ENCODE measurements at regions not wholly inside any gene's neighbourhood (a gene's known extent, or its start where the extent isn't known, plus 50 kb on each side); places are given as distances from the start of the nearest gene placed in this dataset.
"Not testable (repeated sequence)": the region's sequence is repeated elsewhere in the genome, so short reads cannot be mapped to it uniquely, and the experiment has no call there.

DNA sequence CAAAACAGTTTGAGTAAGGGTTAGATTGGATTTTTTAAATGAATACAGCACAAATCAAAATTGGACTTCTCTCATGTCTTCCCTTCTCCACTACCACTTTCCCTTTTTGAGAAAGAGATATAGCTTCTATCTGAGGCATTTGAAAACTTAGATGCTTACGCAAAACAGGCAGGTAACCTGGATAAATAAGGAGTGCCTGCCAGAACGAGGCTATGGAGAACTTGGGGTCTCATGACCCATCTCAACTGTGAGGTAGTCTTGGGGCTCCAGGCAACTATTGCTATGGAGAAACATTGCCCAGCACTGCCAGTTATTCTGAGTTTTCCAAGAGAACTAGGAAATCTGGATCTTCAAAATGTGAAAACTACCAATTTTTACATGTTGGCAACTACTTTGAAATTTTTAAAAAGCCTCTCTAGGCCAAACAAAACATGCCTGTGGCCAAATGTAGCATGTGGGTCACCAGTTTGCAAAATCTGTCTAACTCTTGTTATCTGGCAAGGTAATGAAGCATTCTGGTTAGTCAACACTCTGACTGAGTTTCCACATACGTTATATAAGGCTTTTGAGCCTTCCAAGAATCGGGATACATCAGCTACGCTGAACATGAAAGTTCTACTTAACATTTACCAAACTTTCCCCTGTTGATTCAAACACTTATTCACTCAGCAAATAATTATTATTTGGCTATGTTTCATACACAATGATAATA lies 752.7 kb downstream of the KCNA4 start:
- no peak for DNase-seq (ENCODE audit: extremely low read depth, low read depth)

DNA sequence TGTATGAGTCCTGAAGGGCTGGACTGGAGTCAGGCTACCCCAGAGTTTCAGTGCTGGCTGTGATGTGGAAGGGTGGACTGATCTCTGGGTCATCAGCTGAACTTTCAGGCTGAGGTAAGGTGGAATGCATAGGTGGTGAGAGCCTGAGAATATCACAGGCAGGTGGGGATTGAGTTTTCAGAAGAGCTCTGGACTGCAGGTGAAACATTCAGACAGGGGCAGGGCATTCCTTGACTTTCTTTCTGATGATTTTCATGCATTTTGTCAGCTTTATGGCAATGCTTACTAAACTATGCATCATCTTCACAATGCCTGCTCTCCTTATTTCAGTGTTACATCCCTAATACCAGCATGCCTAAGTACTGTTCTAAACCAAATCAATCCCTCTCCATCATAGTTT lies 755.0 kb downstream of the KCNA4 start:
- DNase-seq (ENCODE audit: extremely low read depth, low read depth): no peak

GRCh38 chr11:29260939-29261705 lies 755.7 kb downstream of the KCNA4 start:
- peak; percentile 64 for DNase-seq (ENCODE audit: extremely low read depth, low read depth)

- DNase-seq (ENCODE audit: extremely low read depth, low read depth): no peak
Measured at GRCh38 chr11:29258411-29258810, 758.4 kb downstream of the KCNA4 start.

DNA sequence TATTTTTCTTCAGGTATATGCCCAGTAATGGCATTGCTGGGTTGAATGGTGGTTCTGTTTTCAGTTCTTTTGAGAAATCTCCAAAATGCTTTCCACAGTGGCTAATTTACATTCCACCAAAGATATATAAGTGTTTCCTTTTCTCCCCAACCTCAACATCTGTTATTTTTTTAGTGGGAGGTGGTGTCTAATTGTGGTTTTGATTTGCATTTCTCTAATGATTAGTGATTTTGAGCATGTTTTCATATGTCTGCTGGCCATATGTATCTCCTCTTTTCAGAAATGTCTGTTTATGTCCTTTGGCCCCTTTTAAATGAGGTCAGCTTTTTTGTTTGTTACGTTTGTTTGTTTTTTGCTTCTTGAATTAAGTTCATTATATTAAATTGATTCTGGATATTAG lies 760.2 kb downstream of the KCNA4 start:
- DNase-seq (ENCODE audit: extremely low read depth, low read depth): no peak

DNA sequence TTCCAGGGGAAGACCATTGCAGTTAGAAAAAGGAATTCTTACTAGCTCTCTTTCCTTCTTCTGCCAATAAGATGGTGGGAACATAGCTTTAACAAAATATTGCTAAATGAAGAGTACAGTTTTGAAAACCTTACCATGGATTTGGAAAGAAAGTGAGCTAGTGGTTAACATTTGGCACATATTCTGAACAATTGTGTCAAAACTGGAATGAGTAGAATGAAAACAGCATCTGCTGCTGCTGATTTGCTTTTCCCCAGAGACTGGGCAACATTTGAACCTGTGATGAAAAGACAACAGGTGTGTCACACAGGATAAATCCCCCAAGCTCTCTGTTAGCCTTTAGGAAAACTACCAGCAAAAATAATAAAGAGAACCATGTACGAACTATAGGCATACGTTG lies 761.4 kb downstream of the KCNA4 start:
- DNase-seq (ENCODE audit: extremely low read depth, low read depth): no peak

GRCh38 chr11:29251738-29252137 lies 765.1 kb downstream of the KCNA4 start:
- no peak for DNase-seq (ENCODE audit: extremely low read depth, low read depth)

DNA sequence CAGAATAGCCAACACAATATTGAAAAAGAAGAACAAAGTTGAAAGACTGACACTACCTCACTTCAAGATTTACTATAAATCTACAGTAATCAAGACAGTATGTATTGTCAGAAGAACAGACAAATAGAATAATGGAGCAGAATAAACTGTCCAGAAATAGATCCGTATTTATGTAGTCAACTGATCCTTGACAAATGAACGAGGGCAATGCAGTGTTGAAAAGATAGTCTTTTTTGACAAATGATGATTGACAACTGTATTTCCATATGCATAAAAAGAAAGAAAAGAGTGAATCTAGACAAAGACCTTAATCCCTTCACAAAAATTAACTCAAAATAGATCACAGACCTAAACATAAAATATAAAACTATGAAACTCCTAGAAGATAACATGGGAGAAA lies 767.1 kb downstream of the KCNA4 start:
- DNase-seq (ENCODE audit: extremely low read depth, low read depth): no peak

GRCh38 chr11:29244355-29244754 lies 772.5 kb downstream of the KCNA4 start:
- no peak for DNase-seq (ENCODE audit: extremely low read depth, low read depth)

- DNase-seq (ENCODE audit: extremely low read depth, low read depth): no peak
Measured at GRCh38 chr11:29243616-29244015, 773.2 kb downstream of the KCNA4 start.

- no peak for DNase-seq (ENCODE audit: extremely low read depth, low read depth)
Measured at GRCh38 chr11:29231991-29232390, 784.8 kb downstream of the KCNA4 start.

DNA sequence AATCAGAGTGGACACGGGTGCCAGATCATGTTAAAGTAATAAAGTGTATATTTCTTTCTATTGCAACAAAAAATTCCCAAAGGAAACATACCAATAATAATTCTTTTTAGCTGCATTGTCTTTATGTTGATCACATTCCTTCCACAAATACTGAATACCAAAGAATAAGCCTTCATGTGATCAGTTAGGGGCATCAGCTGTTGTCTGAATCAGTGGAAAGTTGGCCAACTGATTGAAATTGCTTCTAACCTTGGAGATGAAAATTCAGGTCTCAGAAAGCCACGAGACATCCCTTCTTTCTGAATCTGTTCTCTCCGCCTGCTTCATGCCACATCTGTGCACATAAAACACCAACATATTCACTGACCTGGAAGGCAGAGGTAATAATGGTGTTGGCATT lies 785.2 kb downstream of the KCNA4 start:
- DNase-seq (ENCODE audit: extremely low read depth, low read depth): no peak

DNA sequence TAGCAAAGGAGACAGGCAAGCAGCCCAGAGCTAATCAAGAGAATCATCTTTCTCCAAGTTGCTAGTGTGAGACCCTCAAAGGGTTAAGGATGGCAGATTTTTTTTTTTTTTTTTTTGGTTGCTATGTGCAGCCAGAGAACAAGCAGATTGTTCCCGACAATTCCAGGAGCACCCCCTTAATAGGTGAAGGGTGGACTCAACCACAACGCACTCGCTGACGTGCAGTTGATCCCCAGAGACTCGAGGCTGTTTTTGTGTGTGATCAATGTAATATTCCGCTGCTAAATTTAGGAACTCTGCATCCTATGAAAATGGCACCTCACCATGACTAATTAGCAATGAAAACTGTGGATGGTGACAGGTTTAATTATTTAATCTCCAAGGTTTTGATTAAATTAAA lies 789.0 kb downstream of the KCNA4 start:
- DNase-seq (ENCODE audit: extremely low read depth, low read depth): no peak

DNA sequence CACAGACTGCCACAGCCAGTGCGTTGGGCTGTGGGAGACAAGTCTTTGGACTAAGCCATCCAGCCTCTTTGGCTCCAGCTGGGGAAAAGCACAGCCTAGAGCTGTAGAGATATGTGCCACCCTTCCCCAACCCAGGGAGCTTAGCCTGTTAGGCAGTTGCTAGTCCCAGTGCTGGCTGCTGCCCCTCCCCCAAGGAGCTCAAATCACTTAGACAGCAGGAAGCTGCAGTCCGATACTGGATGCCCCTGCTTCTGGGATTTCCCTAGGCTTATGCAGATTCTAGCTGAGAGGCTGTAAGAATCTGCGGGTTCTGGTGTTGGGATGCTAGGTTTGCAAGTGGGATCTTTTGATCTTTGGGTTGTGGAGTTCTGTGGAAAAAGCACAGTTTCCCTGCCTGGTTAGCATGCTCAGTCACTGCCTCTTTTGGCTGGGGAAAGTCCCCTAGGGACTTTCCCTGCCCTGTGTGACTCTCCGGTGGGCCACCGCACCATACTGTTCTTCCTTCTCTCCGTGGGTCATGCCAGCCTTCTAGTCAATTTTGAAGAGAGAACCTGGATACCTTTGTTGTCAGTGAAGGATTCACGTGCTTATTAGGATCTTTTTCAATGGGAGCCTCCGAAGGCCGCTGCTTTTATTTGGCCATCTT lies 792.0 kb downstream of the KCNA4 start:
- DNase-seq (ENCODE audit: extremely low read depth, low read depth): no peak

- not testable (repeated sequence) for DNase-seq (ENCODE audit: extremely low read depth, low read depth)
Measured at GRCh38 chr11:29219531-29219930, 797.3 kb downstream of the KCNA4 start.

DNA sequence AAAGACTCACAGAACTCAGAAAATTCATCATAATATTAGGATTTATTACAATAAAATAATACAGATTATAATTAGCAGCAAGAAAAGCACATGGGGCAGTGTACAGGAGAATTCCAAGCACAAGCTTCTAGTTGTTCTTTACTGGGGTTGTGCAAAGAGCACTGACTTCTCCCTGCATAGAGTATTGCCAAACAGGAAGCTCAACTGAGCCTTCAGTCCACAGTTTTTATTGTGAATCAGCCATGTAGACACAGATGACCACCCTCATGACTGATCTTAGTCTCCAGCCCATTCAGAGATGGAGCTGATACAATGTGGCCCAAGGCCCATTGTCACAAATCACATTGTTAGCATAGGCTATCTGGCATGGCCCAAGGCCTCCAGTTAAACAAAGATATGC lies 798.9 kb downstream of the KCNA4 start:
- no peak for DNase-seq (ENCODE audit: extremely low read depth, low read depth)

DNA sequence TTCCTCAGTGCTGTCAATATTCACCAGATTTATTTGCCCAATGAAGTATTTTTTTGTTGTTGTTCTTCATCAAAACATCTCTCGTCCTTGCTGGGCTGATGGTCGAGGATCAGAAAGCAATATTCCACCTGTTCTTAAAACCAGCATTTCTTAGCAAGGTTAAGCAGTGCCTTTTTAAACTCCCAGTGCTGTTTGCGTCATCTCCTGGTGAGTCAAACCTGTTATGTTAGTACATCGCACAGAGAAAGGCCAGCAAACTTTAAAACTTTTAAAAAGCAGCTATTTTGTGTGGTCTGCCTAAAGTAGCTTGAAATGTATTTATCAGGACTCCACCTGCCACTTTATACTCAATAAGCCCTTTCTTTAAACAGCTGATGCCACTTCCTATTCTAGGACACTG lies 802.0 kb downstream of the KCNA4 start:
- no peak for DNase-seq (ENCODE audit: extremely low read depth, low read depth)

DNA sequence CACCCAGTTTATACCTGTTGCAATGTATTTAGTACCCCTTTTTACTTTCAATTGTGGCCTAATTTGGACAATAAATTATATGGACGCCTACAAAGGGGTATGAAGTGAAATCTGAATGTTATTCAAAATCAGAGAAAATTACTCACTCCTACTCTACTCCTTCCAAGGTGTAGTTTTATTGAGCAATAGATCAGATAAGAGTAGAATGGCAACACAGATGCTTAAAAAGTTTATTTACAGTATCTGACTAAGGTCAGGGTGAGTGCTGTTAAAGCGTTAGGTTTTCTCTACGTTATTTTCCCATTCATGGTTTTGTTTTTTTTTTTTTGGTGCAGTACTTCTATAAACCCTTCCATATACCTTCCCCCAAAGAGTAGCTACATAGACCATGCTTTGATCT lies 805.6 kb downstream of the KCNA4 start:
- DNase-seq (ENCODE audit: extremely low read depth, low read depth): no peak

DNA sequence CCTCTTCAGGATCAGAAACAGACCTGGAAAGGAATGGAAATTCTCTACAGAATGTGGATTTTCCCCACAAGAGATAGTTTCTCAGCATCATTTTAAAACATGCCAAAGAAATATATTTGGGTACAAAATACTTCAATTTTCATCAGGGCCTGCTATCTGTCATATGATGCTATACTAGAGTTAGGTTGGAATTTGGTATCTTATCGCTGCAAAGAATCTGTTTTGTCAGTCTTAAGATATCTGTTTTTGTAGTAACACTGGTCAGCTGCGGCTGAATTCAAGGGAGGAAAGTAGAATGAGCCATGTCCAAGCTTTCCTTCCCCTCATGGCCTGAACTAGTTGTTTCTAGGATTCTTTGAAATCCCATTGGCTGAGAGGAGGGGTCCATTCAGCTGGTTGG lies 806.4 kb downstream of the KCNA4 start:
- no peak for DNase-seq (ENCODE audit: extremely low read depth, low read depth)

- DNase-seq (ENCODE audit: extremely low read depth, low read depth): no peak
Measured at GRCh38 chr11:29208117-29208516, 808.7 kb downstream of the KCNA4 start.

DNA sequence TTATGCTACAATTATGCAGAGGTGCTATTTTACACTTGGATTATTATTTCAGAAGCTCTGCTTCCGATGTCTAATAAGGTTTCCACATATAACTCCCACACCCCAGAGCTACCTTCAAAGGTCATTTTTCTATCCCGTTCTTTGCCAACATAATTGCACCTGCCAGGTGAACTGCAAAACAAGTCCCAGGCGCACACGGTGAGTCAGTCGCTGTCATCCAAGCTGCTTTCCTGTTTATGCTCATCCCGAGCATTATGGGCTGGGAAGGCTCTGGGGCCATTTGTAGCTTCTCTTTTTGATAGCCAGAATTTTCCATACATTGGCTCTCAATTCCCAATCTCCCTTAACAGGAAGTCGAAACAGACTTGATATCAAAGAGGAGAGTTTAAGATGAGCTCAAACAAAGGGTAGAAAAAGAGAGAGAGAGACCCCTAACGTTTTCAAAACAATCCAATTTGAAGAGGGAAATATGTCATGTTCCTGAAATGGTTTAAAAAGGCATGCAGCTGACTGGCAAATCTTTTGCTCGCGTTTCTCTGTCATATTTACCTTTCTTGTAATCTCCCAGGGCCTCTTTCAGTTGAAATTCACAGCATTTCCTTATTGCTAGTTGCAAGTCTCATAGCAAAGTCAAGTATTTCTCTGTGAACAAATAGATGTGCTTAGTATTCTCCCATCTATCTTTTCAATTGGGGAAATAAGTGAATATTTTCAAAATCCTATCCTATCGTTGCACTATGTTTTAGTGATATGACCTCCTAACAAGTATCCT lies 815.9 kb downstream of the KCNA4 start:
- DNase-seq (ENCODE audit: extremely low read depth, low read depth): no peak
